Peyer's patch (tissue), 4 donors: ENCODE measurements at regions not wholly inside any gene's neighbourhood (a gene's known extent, or its start where the extent isn't known, plus 50 kb on each side); places are given as distances from the start of the nearest gene placed in this dataset.

ENCODE experiments used
- DNase-seq, 3 donors: peaks; one replicate each; pipeline ENCODE4 v3.0.0-alpha.2; 2017 to 2019
- H3K27ac ChIP-seq, 4 donors: fragments of 200-600 bp; sonication (generic); one replicate each; pipeline ENCODE4 v1.5.1; 2016 to 2019
- H3K27me3 ChIP-seq, 2 donors: fragments of 200-600 bp; sonication (generic); one replicate each; pipeline ENCODE4 v1.5.1; 2019
- H3K36me3 ChIP-seq, 3 donors: fragments of 200-600 bp; sonication (generic); one replicate each; pipeline ENCODE4 v1.5.1; 2016 to 2019
- H3K4me1 ChIP-seq, 4 donors: fragments of 200-600 bp; sonication (generic); one replicate each; pipeline ENCODE4 v1.5.1; 2016 to 2019
- H3K4me3 ChIP-seq, 4 donors: fragments of 200-600 bp; sonication (generic); 1 replicate in 3 of 4; 2 replicates in 1 of 4; pipeline ENCODE4 v1.5.1; 2016 to 2019; ENCODE audit warnings: mild to moderate bottlenecking in 1 of 4
- H3K9me3 ChIP-seq, 4 donors: fragments of 200-600 bp; sonication (generic); one replicate each; pipeline ENCODE4 v1.5.1; 2016 to 2019; ENCODE audit warnings: mild to moderate bottlenecking in 1 of 4
- POLR2A ChIP-seq, 2 donors: fragments of 450-650 bp; IDR thresholded peaks; one replicate each; pipeline ENCODE4 v1.5.1; 2017; ENCODE audit warnings: antibody characterized with exemption in 2 of 2, mild to moderate bottlenecking in 2 of 2, moderate library complexity in 2 of 2
- TF ChIP-seq, protein P1 (sequence below), 6 experiments: fragments of 450-650 bp in 4 of 6; fragments of 200-600 bp in 2 of 6; sonication (generic) in 1 of 6; IDR thresholded peaks; one replicate each; pipeline ENCODE4 v1.5.1; 2017 to 2019; ENCODE audit warnings: antibody characterized with exemption in 6 of 6, mild to moderate bottlenecking in 3 of 6, moderate library complexity in 1 of 6

DNA sequence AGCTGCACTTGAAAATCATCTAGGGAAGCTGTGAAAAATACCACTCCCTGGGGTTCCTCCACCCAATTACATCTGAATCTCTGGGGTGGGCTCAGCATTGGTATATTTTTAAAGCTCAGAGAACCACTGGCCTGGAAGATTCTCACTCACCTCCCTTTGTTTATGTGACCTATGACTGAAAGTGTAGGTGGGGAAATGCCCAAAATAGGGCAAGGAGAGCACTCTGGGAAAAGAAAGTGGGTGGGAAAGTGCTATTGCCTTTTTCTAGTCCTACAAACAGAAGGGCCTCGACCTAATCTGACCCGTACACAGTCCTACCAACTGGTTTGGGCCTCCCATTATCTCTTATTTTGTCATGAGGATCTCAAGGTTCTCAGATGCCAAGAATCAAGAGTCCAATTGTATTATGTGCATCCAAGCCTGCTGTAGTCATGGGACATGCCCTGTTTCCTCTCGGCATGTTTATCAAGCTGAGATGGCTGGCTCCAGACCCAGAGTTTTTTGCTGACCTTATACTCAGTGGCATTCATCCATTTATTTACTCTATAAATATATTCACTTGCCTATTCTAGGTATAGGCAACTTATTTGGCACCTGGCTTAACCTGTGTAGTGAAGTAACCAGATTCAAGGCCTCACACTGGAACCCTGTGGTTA is 483.7 kb downstream of the ENC1 start:
- H3K36me3 ChIP-seq: no peaks in the 10 kb centered on the region
- H3K9me3 ChIP-seq: no peaks in the 10 kb centered on the region
- DNase-seq: no peak
- no peaks in the 10 kb centered on the region for H3K27me3 ChIP-seq
- no peak overlapping the region for H3K4me3 ChIP-seq
- H3K27ac ChIP-seq: no peak overlapping the region
- TF ChIP-seq, protein P1, sequence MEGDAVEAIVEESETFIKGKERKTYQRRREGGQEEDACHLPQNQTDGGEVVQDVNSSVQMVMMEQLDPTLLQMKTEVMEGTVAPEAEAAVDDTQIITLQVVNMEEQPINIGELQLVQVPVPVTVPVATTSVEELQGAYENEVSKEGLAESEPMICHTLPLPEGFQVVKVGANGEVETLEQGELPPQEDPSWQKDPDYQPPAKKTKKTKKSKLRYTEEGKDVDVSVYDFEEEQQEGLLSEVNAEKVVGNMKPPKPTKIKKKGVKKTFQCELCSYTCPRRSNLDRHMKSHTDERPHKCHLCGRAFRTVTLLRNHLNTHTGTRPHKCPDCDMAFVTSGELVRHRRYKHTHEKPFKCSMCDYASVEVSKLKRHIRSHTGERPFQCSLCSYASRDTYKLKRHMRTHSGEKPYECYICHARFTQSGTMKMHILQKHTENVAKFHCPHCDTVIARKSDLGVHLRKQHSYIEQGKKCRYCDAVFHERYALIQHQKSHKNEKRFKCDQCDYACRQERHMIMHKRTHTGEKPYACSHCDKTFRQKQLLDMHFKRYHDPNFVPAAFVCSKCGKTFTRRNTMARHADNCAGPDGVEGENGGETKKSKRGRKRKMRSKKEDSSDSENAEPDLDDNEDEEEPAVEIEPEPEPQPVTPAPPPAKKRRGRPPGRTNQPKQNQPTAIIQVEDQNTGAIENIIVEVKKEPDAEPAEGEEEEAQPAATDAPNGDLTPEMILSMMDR (IDR thresholded peaks at IDR 0.05): no peak
- TF ChIP-seq POLR2A (IDR thresholded peaks at IDR 0.05): no peak
- H3K4me1 ChIP-seq: no peaks in the 10 kb centered on the region

DNA sequence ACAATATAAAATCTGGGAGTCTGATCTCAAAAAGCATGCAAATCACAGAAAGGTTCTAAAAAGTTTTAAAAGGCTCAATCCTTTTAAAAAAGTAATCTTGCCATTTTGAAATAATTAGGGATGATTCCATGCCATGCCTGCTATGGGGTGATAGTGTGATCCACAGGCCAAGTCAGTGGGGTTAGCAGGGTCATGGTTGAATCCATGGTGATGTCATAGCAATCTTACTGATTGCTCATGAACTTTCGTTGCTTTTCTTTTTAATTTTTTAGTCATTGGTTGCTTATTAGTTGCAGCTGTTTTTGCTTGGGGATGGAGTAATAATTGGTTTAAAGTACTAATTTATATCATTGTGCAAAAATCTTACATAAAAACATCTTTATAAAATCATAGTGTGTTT is 485.0 kb downstream of the ENC1 start:
- Histone ChIP-seq H3K27me3 (no peaks in the 10 kb centered on the region), H3K36me3 (no peaks in the 10 kb centered on the region), H3K4me1 (no peaks in the 10 kb centered on the region), H3K4me3 (no peak overlapping the region), H3K27ac (no peak overlapping the region), H3K9me3 (no peaks in the 10 kb centered on the region)
- TF ChIP-seq, protein P1 (IDR thresholded peaks at IDR 0.05): no peak
- no peak for TF ChIP-seq POLR2A (IDR thresholded peaks at IDR 0.05)
- DNase-seq: no peak

DNA sequence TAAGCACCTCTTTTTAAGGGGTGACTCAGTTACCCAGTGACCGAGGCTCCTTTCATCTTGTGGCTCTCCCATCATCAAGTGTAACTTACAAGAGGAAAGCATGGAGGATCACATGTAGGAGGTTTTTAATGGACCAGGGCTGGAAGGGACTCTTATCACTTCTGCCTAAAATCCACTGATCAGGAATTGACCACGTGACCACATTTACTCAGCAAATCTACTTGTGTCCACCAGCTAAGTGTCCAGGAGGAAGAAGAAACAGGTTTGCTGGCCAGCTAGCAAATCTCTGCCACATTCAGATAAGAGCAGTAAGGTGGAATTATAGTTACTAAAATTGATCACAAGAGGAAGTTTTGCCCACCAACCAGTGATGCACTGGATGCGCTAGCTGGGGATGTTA is 486.0 kb downstream of the ENC1 start:
- Histone ChIP-seq H3K9me3 (no peaks in the 10 kb centered on the region), H3K4me3 (no peak overlapping the region), H3K27me3 (no peaks in the 10 kb centered on the region), H3K36me3 (no peaks in the 10 kb centered on the region), H3K4me1 (no peaks in the 10 kb centered on the region), H3K27ac (no peak overlapping the region)
- TF ChIP-seq, protein P1 (IDR thresholded peaks at IDR 0.05): no peak
- TF ChIP-seq POLR2A (IDR thresholded peaks at IDR 0.05): no peak
- no peak for DNase-seq

DNA sequence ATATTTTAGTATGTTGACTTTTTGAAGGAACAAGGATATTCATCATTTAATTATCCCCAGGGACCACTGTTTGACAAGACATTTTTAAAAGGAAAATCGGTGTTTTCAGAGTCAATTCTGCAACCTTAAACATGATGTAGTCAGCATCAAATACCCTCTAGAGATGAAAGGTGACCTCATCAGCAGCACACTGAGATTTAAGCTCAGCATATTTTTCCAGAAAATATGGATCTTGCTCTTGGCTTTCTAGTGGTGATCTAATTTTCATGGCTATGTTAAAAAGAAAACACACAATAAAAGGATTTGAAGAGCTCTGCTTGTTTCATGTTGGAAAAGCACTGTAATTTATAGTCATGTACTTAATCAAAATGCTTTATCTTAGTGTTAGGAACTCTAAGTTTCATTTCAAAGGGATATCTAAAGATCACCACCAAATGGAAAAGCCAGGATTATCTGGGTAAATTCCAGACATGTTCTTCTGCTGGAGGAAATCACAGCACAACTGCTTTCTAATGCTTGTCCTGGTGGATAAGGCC is 487.2 kb downstream of the ENC1 start:
- TF ChIP-seq POLR2A (IDR thresholded peaks at IDR 0.05): no peak
- TF ChIP-seq, protein P1 (IDR thresholded peaks at IDR 0.05): no peak
- H3K4me1 ChIP-seq: no peaks in the 10 kb centered on the region
- no peak overlapping the region for H3K27ac ChIP-seq
- no peaks in the 10 kb centered on the region for H3K36me3 ChIP-seq
- no peaks in the 10 kb centered on the region for H3K27me3 ChIP-seq
- no peak overlapping the region for H3K4me3 ChIP-seq
- H3K9me3 ChIP-seq: no peaks in the 10 kb centered on the region
- no peak for DNase-seq

DNA sequence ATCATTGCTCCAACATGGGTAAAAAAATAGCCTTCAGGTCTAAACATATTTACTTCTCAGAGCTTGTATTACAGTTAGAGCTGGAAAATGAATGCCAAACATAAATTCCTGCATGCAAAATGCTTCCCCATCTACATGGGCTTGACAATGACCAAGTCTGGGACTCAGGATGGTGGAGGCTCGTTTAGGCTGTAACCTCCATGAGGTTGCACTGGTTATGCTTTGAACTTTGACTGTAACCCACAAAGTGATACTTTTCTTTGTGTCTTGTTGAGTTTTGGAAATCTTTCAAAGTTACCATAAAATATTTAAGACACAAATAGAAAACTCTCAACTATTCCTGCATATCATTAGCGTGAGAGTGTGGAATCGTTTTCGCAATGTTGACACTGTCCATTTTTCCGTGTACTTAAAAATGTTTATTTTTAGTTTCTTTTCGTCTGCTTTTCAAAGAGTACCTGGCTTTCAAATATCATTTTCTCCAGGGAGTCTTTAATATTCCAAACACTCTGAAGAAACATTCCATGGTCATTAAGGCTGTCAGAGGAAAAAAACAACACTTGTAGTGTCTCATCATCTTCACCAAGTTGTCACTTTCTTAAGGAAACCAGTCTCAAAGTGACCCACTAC is 487.8 kb downstream of the ENC1 start:
- no peak for DNase-seq
- H3K27ac ChIP-seq: no peak overlapping the region
- H3K4me1 ChIP-seq: no peaks in the 10 kb centered on the region
- no peak overlapping the region for H3K4me3 ChIP-seq
- no peaks in the 10 kb centered on the region for H3K27me3 ChIP-seq
- no peaks in the 10 kb centered on the region for H3K36me3 ChIP-seq
- H3K9me3 ChIP-seq: no peaks in the 10 kb centered on the region
- no peak for TF ChIP-seq POLR2A (IDR thresholded peaks at IDR 0.05)
- TF ChIP-seq, protein P1 (IDR thresholded peaks at IDR 0.05): no peak
